ENCODE measurements at regions not wholly inside any gene's neighbourhood (a gene's known extent, or its start where the extent isn't known, plus 50 kb on each side); places are given as distances from the start of the nearest gene placed in this dataset.

DNA sequence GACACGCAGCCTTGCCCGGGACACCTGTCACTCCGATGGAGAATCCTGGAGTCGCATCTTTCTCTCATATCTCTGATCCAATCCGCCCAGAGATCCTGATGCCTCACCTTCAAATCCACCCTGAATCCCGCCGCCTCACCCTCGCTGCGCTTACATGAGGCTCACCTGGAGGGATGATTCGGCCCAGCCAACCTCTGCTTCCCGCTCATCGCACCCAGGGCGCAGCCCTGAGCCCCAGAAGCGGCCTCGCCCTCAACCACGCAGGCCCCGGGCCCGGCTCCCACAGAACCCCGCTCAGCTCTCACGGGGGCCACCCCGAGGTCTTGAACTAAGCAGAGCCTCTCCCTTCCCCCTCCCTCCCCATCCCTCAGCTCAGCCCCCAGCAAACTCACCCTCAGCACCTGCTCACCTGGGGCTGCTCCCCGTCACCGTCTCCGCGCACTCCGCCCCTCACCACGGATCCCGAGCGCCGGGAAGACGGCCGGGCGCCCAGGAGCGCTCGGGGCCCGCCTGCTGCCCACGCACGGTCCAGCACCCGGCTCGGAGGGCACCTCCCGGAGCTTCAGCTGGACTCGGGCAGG lies 160.0 kb downstream of the NDUFA10 start:
- no peak for DNase-seq

DNA sequence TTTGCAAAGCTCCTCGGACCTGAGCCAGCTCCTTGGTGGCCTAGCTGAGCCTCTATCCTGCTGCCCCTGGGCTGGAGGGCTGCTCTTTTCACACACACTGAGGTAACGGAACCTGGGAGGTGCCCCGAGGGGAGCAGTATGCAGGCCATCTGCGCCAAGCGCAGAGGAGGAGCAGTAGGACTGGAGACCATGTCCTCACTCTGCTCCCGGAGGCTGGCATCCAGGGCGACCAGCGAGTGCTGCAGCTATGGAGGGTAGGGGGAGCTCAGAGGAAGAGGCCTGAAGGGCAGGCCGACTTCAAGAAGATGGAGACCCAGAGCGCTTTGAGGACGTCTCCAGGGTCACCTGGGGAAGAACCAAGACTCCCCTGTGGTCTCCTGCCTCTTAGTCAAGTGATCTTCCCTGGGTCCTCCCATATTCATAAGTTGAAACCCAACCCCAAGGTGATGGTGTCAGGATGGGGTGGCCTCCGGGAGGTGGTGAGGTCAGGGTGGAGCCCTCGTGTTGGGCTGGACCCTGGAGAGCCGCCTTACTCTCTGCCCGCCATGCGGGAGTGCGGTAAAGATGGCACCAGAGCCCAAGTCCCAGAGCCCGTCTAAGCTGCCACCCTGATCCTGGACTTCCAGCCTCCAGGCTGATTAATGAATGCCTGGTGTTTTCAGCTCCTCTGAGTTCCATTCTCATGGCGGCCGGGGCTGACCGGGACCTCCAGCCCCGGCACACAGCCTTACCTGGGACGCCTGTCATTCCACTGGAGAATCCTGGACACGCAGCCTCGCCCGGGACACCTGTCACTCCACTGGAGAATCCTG lies 160.7 kb downstream of the NDUFA10 start:
- no peak for DNase-seq

DNA sequence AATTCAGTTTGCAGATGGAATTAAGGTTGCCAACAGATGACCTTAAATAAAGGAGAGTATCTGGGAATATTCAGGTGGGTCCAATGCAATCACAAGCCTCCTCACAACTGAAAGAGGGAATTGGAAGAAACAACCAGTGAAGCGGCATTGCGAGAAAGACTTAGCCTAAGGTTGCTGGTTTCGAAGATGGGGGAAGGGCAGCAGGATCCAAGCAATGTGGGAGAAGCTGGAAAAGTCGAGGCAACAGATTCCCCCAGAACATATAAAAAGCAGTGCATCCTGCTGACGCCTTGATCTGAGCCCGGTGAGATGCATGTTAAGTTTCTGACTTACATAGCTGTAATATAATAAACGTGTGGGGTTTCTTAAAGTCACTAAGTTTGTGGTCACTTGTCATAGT lies 162.5 kb downstream of the NDUFA10 start:
- DNase-seq, result no peak

DNA sequence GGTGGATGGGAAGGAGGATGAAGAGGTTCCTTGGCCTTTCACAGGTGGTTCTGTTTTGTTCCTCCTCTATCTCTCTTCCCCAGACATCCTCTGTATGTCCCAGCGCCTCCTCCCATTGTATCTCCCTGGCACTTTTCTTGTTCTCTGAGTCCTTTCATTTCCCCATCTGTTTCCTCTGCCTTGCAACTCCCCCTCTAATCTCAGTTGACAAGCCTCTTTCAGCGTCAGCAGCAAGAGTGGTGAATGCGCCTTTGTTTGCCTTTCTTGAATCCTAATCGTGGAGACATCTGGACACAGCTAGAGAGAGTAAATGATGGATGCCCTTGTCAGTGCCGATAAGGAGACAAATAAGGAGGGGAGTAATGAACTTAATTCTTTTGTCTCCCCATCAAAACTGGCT lies 167.0 kb downstream of the NDUFA10 start:
- no peak for DNase-seq

DNA sequence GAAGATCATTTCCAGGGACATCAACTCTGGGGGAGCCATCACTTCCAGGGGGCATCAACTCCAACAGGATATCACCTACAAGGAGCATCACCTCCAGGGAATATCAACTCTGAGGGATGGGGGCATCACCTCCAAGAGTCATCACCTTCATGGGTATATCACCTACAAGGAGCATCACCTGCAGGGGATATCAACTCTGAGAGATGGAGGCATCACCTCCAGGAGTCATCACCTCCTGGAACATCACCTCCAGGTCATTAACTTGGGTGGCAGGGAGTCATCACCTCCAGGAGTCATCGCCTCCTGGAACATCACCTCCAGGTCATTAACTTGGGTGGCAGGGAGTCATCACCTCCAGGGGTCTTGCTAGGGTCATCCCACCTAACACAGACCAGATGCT lies 167.6 kb downstream of the NDUFA10 start:
- no peak for DNase-seq

DNA sequence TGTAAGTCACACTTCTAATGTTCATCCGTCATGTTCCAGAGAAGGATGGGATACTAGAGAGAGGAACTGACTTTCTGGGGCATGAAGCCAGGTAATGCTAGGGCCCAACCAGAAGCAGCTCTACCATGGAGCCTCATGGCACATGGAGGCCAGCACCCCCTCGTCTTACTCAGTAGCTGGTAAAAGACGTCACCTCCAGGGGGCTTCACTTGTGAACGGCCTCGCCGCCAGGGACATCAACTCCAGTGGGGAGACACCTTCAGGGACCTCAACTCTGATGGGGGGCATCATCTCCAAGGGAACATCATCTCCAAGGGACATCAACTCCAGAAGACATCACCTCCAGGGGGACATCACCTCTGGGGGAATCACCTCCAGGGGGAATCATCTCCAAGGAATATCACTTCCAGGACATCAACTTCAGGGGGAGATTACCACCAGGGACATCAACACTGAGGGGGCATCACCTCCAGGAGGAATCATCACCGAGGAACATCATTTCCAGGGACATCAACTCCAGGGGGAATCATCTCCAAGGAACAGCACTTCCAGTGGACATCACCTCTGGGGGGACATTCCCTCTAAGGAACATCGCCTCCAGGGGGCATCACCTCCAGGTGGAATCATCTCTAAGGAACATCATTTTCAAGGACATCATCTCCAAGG lies 168.4 kb downstream of the NDUFA10 start:
- DNase-seq, result no peak

DNA sequence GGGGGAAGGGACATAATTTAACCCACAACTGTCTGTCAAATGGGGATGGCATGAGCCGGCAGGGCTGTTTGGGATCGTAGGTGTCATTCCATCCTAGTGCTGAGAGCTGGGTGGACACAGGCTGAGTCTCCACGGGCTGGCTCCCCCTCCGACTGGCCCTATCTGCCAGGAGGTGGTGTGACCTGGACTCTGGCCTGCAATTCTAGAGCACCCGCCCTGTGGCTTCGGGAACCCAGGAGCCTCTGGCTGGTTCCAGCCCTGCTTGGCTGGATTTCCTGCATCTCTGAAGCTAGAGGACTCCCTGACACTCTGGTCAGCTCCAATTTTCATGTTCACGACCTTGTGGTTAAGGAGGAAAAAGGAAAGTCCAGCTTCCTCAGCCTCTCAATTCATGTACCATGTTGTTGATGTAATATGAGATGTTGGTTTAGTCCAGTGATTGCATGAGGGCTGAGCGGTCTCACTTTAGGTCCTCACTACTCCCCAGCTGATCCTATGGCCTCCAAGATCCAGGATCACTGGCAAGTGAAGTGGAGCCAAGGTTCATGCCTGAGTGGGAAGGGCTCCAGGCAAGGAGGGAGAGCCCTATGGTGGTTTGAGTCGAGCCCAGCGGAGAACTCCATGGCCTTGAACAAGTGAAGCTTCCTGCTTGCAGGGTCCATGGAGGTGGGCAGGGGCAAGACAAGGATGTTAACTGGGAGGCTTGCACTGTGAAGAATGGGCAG lies 169.1 kb downstream of the NDUFA10 start:
- DNase-seq, result no peak

DNA sequence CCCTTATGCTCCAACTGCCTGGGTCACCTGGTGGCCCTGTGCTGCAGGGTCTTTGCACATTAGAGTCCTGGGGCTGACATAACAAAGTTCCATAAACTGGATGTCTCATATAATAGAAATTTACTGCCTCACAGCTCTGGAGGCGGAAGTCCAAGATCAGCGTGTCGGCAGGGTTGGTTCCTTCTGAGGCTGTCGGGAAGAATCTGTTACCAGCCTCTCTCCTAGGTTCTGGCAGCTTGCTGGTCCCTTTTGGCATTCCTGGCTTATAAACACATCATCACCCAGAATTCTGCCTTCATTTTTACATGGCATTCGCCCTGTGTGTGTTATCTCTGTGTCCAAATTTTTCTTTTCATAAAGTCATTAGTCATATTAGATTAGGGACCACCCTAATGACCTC lies 170.5 kb downstream of the NDUFA10 start:
- DNase-seq, result no peak

DNA sequence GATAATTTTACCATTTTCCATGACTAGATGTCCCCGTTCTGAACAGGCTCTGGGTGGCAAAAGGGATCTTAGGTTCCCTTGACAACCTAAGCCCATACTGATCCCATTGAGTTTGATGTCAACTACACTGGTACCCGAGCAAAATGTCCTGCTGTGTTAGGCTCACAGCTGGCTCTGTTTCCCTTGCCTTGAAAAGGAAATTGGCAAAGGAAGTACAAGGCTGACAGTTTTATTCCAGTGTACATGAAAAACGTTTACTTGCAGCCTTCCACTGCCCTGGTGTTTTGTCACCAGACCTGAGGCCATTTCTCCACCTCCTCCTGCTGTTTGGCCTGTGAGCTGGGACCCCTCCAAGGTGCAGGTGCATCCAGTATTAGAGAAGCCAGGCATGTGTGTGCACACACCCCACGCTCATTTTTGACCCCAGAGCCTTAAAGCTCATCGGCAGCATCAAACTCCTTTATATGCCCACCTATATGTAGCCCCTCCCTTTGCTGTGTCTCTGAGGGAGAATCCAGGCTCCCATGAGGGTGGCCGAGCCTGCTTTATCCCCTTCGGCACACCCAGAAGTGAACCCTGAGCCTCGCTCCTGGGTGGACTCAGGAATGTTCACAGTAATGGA lies 171.3 kb downstream of the NDUFA10 start:
- no peak for DNase-seq

DNA sequence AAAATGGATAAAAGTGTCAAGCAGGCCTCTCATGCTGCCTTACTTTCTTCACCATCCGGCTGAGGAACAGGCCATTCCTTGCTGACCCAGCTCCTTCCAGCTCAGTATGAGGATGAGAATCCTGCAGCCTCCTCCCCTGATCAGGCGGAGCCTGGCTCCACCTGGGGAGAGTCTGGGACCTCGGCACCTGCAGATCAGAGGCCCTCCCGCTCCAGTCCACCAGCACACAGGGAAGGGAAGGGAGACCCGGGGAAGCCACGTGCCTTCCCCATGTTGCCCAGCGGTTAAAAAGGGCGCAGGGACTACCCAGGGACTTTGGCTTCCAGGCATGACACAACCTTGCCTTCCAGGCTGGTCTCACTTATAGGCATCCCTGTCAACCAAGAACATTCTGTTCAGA lies 172.0 kb downstream of the NDUFA10 start:
- DNase-seq, result no peak

DNA sequence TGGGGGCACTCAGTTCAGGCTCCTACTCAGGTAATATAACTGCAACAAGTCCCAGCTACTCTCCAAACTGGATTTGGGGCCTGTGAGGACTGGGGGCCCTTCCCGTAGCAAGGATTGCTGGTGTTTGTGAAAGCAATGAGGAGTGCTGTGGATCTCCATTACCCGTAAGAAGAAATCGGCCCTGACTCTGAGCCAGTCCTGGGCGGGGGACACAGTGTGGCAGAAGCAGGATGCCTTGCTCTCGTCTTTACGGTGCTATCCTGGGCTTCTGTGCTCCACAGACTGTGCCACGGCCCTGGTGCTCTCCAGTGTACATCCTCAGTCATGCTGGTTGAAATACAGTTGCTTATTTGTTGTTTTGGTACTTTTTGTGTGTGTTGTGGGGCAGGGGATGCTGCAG lies 172.9 kb downstream of the NDUFA10 start:
- no peak for DNase-seq

DNA sequence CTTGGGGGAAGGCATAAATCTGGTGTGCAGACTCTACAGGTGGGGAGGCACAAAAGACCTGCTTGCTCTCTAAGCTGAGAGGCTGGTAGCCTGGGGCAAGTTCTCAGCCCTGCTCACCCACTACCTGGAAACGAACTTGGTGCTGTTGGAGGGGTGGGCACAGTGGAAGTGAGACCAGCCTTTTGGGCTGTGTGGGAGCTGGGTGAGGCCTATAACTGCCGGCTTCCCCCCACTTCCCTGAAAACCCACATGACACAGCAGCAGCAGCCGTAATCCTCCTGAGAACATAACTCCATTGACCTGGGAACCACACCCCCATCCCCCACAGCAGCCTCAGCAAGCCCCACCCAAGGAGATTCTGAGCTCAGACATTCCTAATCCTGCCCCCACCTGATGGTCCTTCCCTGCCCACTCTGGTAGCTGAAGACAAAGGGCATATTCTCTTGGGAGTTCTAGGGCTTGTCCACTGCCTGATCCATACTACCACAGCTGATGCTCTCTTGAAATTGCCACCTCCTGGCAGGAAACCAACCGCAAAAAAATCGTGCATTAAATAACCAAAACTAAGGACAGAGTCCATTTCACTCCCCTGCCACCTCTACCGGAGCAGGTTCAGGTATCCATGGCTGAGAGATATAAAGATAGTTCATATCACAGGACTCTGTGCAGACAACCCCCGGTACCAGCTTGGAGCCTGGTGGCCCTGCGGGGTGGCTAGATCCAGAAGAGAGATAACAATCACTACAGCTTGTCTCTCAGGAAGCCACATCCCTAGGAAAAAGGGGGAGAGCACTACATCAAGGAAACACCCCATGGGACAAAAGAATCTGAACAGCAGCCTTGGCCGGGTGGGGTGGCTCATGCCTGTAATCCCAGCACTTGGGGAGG lies 178.1 kb downstream of the NDUFA10 start:
- no peak for DNase-seq

DNA sequence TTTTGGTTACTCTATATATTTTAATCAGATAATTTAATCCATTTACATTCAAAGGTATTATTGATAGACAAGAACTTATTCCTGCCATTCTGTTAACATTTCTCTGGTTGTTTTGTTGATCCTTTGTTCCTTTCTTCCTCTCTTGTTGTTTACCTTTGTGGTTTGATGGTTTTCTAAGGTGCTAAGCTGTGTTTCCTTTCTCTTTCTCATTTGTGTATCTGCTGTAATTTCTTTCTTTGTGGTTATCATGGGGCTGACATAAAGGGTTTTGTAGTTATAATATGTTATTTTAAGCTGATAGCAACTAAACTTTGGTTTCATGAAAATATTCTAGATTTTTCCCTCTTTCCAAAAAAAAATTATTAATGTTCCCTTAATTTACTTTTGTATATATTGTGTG lies 179.2 kb downstream of the NDUFA10 start:
- DNase-seq, result no peak

DNA sequence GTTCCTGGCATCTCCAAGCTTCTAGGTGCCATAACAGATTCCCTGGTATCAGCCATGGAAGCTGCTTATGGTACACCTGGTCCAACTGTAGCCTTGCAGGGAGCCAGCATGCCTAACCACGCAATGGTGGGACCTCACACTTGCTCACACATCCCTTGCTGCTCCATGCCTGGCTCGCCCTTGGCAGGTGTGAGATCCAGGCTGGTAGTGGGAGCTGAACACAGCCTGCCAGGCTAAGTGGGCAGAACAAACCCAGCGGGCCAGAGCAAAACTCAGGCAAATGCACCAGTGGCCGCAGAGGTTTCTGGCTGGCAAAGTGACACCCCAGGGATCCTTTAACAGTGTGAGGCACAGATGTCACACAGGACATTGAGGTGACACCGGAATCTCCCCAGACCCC lies 185.8 kb downstream of the NDUFA10 start:
- DNase-seq, result no peak

DNA sequence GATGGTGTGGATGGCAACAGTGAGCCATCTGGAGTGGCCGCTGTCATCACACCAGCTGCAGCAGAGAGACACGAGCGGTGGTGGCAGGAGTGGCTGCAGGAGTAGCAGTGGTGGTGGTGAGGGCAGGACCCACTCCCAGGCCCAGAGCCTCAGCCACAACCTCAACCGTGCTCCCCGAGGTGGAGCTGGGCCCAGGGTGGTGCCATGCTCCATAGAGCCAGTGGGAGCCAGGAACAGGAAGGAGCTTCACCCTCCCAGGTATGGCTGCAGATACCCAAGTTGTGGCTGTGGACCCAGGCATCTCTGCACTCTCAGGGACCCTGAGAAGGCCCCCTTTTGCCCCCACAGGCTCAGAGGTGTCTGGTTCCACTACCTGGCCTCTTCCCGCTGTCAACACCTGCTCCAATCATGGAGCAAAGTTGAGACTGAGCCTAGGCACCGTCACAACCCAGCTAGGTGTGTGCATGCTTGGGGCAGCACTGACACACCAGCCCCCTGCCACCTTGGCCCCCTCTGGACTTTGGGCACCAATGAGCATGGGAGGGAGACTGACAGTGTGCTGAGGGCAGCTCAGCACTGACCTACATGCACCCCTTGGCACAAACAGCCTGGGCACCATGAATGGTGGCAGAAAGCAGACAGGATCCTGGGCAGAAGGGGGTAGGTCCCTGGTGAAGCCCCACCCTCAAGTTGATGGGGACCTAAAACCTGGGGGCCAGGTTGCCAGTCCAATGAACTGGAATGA lies 188.9 kb downstream of the NDUFA10 start:
- no peak for DNase-seq

DNA sequence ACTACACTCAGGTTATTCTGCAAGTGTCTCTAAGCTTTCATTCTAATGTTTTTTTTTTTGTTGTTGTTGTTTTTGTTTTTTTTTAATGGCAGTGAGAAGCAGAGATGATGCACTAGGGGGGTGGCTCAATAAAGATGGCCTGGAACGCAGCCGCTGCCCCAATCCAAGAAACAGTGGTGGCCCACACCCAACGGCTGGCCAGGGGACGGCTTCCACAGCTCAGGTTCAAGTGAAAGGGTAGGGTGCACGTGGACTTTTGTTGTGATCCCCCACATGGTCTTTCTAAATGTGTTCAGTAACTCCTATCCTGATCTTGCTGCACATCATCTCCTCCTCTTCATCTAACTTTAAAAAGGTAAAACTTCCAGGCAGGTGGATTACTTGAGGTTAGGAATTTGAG lies 190.1 kb downstream of the NDUFA10 start:
- DNase-seq, result no peak

DNA sequence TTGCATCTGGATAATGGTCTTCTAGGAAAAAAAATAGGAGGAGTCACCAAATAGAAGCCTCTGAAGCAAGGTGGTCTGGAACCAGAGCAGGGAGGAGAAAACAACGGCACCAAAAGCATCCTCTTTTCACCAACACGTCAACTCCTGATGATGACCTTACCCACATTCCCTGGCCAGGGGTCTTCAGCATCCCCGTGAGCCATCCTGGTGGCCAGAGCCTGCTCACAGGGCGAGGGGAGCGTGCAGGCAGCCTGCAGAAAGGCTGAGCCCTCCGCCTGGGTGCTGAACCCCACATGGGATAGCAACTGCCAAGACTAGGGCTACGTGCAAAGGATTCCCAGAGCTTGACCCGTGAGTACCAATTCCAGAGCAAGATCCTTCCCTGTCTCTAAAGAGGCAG lies 191.0 kb downstream of the NDUFA10 start:
- DNase-seq, result no peak

DNA sequence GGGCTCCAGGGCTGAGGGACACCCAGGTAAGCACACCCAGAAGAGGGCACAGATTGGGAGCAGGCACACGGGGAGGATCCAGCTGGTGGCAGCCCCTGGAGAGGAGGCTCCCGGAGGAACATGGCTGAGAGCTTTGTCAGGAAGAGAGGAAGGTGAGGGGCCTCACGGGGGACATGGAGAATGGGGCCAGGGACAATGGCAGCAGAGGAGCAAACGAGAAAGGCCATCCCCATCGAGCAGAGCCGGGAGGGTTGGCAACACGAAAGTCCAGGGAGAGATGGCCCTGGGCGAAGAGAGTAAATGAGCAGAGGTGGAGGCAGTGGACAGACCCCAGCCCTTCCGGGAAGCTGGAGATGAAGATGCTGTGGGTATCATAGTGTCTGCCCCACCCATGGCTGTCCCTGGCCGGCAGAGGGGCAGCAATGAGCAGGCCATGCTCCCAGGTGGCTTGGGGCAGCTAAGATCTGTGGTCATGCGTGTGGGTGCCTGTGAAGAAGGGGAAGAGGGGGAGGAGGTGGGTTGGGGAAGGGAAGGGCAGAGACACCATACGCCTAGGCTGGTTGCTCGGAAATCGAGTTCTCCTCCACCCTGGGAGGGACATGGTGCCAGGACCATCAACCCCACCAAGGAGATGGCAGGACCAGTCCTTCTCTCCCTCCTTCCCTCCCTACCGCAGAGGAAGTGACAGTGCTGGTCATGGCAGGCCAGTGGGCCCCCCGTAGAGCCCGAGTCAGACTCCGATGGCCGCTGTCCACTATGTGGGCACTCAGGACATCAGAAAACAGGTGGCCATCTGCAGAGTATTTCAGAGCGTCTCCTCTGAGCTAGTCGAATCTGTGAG lies 191.7 kb downstream of the NDUFA10 start:
- no peak for DNase-seq

DNA sequence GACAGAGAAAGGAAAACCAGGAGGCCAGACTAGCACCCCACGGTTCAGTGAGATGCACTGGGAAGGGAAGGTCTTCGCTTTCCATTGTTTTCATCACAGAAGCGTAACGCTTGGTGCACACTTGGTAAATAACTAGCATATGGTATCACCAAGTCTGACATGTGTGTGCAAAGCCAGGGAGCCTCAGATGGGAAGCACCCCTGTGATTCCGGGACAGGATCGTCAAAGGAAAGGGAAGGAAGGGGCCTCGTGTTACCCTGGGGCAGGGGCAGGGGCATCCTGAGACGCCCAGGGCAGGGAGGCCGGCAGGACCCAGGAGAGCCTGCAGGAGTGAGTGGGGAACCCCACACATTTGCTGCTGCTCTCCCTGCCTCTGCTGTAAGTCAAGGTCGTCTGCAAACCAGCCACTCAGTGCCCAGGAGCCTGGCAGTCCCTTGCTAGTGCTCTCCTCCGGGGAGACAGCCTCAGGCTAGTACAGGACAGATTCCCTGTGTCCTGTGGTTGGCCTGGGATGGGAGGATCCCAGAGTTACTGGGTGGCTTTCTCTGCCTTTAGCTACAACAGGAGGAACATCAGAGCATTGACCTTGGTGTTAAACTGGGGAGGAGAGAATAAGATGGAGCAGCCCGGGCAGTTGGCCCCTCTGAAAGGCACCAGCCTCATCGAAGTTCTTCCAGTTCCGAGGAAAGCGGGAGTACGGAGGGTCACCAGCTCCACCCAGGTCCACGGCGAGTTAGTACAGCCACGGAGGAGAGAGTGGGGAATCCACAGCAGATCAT lies 192.5 kb downstream of the NDUFA10 start:
- no peak for DNase-seq
